Neural cell (in vitro differentiated cells): ENCODE measurements at regions not wholly inside any gene's neighbourhood (a gene's known extent, or its start where the extent isn't known, plus 50 kb on each side); places are given as distances from the start of the nearest gene placed in this dataset.

Experiments
- H2AFZ ChIP-seq: fragments of 200-600, 300-800 bp; sonication (generic), shearing (Covaris generic); 2 replicates; pipeline ENCODE4 v1.6.0; 2014; ENCODE audit warnings: low read depth, mild to moderate bottlenecking, antibody characterized with exemption, low read length, moderate library complexity
- H3F3A ChIP-seq: fragments of 200-600 bp; shearing (Covaris generic); 2 replicates; pipeline ENCODE4 v1.6.1; 2016; ENCODE audit warnings: mild to moderate bottlenecking, moderate library complexity, mixed read lengths, antibody characterized with exemption, low read length; ENCODE audit not compliant: insufficient read depth, poor library complexity, severe bottlenecking
- H3K27ac ChIP-seq: fragments of 200-600, 300-800 bp; sonication (generic), shearing (Covaris generic); 2 replicates; pipeline ENCODE4 v1.5.1; 2014; ENCODE audit warnings: mild to moderate bottlenecking, low read length, moderate library complexity
- H3K27me3 ChIP-seq: fragments of 300-800, 200-600 bp; sonication (generic), shearing (Covaris generic); 2 replicates; pipeline ENCODE4 v1.6.0; 2014; ENCODE audit warnings: mild to moderate bottlenecking, low read depth, low read length, moderate library complexity; ENCODE audit not compliant: insufficient read depth
- H3K36me3 ChIP-seq: fragments of 300-800, 200-600 bp; sonication (generic), shearing (Covaris generic); 2 replicates; pipeline ENCODE4 v1.5.1; 2014; ENCODE audit warnings: mild to moderate bottlenecking, antibody characterized with exemption, low read length, moderate library complexity; ENCODE audit not compliant: insufficient read depth
- H3K4me2 ChIP-seq: fragments of 300-800, 200-600 bp; sonication (generic), shearing (Covaris generic); 2 replicates; pipeline ENCODE4 v1.6.0; 2014; ENCODE audit warnings: mild to moderate bottlenecking, low read length
- H3K4me3 ChIP-seq: fragments of 300-800, 200-600 bp; sonication (generic), shearing (Covaris generic); 2 replicates; pipeline ENCODE4 v1.5.1; 2014; ENCODE audit warnings: mild to moderate bottlenecking, low read length, moderate library complexity
- H3K79me2 ChIP-seq: fragments of 200-600 bp; shearing (Covaris generic); replicated peaks from 2 replicates; pipeline ENCODE4 v1.6.0; 2014; ENCODE audit warnings: mild to moderate bottlenecking, low read length, moderate library complexity; ENCODE audit not compliant: insufficient read depth
- H3K9ac ChIP-seq: fragments of 300-800, 200-600 bp; sonication (generic), shearing (Covaris generic); 2 replicates; pipeline ENCODE4 v1.6.1; 2016; ENCODE audit warnings: mild to moderate bottlenecking, low read length, mixed read lengths
- H3K9me2 ChIP-seq: fragments of 200-600 bp; shearing (Covaris generic); 2 replicates; pipeline ENCODE4 v1.6.1; 2016; ENCODE audit warnings: mild to moderate bottlenecking, low read length, mixed read lengths; ENCODE audit not compliant: insufficient read depth
- H3K9me3 ChIP-seq: fragments of 200-600, 300-800 bp; sonication (generic), shearing (Covaris generic); 2 replicates; pipeline ENCODE4 v1.6.1; 2016; ENCODE audit warnings: mild to moderate bottlenecking, mixed run types, low read length, moderate library complexity, mixed read lengths
- H4K20me1 ChIP-seq: fragments of 200-600 bp; shearing (Covaris generic); 2 replicates; pipeline ENCODE4 v1.6.1; 2016; ENCODE audit warnings: mild to moderate bottlenecking, mixed run types; ENCODE audit not compliant: insufficient read depth
- CTCF ChIP-seq: fragments of 450-650 bp; IDR thresholded peaks from 2 replicates; pipeline ENCODE4 v1.5.1; 2014; ENCODE audit warnings: antibody characterized with exemption, mild to moderate bottlenecking, moderate library complexity; ENCODE audit not compliant: poor library complexity, severe bottlenecking
- EP300 ChIP-seq: fragments of 450-650 bp; conservative IDR thresholded peaks from 2 replicates; pipeline ENCODE4 v1.6.1; 2014; ENCODE audit warnings: antibody characterized with exemption, mild to moderate bottlenecking, moderate library complexity; ENCODE audit not compliant: poor library complexity, severe bottlenecking
- EZH2 ChIP-seq: fragments of 200-600, 300-800 bp; shearing (Covaris generic), sonication (generic); IDR thresholded peaks from 2 replicates; pipeline ENCODE4 v1.6.1; 2014; ENCODE audit warnings: antibody characterized with exemption, low read length, borderline replicate concordance, mild to moderate bottlenecking; ENCODE audit not compliant: insufficient read depth, poor library complexity, severe bottlenecking
- POLR2AphosphoS5 ChIP-seq: IDR thresholded peaks from 2 replicates; pipeline ENCODE4 v1.6.1; 2012
- TAF1 ChIP-seq: IDR thresholded peaks from 2 replicates; pipeline ENCODE4 v1.6.1; 2012; ENCODE audit warnings: low read depth
- TF ChIP-seq, protein P1 (sequence below): IDR thresholded peaks from 2 replicates; pipeline ENCODE4 v1.6.1; 2012; ENCODE audit warnings: borderline replicate concordance

DNA sequence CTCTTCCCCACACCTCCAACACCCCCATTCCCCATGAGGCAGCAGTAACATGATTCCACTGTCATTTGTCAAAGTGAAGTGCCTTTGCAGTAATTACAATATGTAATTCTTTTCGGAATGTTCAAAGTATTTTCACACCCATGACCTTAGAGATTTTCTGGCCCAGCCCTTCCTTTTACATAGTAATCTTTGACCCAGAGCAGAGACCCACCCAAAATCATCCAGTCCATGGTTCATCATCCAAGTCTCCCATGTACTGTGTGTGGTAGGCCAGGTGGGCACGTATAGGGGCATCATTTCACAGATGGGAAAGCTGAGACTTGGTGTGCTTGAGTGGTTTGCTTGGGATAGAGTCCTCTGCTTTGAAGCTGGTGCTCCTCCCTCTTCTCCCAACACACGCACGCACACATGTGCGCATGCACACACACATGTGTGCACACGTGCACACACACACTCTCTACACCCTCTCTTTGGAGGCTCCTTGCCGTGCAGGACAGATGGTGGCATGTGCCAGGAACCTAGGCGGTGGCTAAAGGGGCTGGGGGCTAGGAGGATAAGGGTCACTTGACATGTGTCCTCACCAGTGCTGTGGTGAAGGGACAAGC lies 284.7 kb upstream of the ROPN1 start:
- Histone ChIP-seq H2AFZ (no peak overlapping the region), H3K4me3 (no peak overlapping the region), H3K36me3 (no peaks in the 10 kb centered on the region), H3K27ac (no peak overlapping the region), H3K9ac (no peak overlapping the region), H3F3A (no peaks in the 10 kb centered on the region), H3K79me2 (no peaks in the 10 kb centered on the region), H4K20me1 (no peaks in the 10 kb centered on the region), H3K4me2 (no peak overlapping the region), H3K9me3 (no peaks in the 10 kb centered on the region), H3K9me2 (no peaks in the 10 kb centered on the region), H3K27me3 (no peaks in the 10 kb centered on the region)
- no peak for TF ChIP-seq POLR2AphosphoS5
- TF ChIP-seq CTCF: no peak
- no peak for TF ChIP-seq TAF1
- TF ChIP-seq, protein P1, sequence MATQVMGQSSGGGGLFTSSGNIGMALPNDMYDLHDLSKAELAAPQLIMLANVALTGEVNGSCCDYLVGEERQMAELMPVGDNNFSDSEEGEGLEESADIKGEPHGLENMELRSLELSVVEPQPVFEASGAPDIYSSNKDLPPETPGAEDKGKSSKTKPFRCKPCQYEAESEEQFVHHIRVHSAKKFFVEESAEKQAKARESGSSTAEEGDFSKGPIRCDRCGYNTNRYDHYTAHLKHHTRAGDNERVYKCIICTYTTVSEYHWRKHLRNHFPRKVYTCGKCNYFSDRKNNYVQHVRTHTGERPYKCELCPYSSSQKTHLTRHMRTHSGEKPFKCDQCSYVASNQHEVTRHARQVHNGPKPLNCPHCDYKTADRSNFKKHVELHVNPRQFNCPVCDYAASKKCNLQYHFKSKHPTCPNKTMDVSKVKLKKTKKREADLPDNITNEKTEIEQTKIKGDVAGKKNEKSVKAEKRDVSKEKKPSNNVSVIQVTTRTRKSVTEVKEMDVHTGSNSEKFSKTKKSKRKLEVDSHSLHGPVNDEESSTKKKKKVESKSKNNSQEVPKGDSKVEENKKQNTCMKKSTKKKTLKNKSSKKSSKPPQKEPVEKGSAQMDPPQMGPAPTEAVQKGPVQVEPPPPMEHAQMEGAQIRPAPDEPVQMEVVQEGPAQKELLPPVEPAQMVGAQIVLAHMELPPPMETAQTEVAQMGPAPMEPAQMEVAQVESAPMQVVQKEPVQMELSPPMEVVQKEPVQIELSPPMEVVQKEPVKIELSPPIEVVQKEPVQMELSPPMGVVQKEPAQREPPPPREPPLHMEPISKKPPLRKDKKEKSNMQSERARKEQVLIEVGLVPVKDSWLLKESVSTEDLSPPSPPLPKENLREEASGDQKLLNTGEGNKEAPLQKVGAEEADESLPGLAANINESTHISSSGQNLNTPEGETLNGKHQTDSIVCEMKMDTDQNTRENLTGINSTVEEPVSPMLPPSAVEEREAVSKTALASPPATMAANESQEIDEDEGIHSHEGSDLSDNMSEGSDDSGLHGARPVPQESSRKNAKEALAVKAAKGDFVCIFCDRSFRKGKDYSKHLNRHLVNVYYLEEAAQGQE: no peak
- TF ChIP-seq EP300: no peak

- no peaks in the 10 kb centered on the region for H3K79me2 ChIP-seq
- no peaks in the 10 kb centered on the region for H4K20me1 ChIP-seq
- H3K9ac ChIP-seq: no peak overlapping the region
- H3K27ac ChIP-seq: no peak overlapping the region
- H2AFZ ChIP-seq: no peak overlapping the region
- H3K9me2 ChIP-seq: no peaks in the 10 kb centered on the region
- H3K36me3 ChIP-seq: no peaks in the 10 kb centered on the region
- no peak overlapping the region for H3K4me3 ChIP-seq
- no peaks in the 10 kb centered on the region for H3F3A ChIP-seq
- H3K4me2 ChIP-seq: no peak overlapping the region
- TF ChIP-seq EP300 (no peak), CTCF (no peak), POLR2AphosphoS5 (no peak), TAF1 (no peak), EZH2 (no peak)
- TF ChIP-seq, protein P1: no peak
- no peaks in the 10 kb centered on the region for H3K27me3 ChIP-seq
- no peaks in the 10 kb centered on the region for H3K9me3 ChIP-seq
Observed at GRCh38 chr3:124277144-124277890, 285.4 kb upstream of the ROPN1 start.
